RKO (cell line): ENCODE measurements at regions not wholly inside any gene's neighbourhood (a gene's known extent, or its start where the extent isn't known, plus 50 kb on each side); places are given as distances from the start of the nearest gene placed in this dataset.
A peak's percentile ranks its signal among the peaks of the same experiment; 100 is the strongest.

Experiments used
- DNase-seq: peaks from one replicate; pipeline ENCODE4 v3.0.0-alpha.2; 2016; ENCODE audit warnings: low spot score

- DNase-seq: no peak
Measured at GRCh38 chr1:199746666-199747384, 280.7 kb upstream of the NR5A2 start.

GRCh38 chr1:199747984-199748383 lies 279.5 kb upstream of the NR5A2 start:
- no peak for DNase-seq

GRCh38 chr1:199751506-199751905 lies 276.0 kb upstream of the NR5A2 start:
- DNase-seq: no peak

- DNase-seq: no peak
Measured at GRCh38 chr1:199751962-199752687, 275.4 kb upstream of the NR5A2 start.

- DNase-seq: no peak
Measured at GRCh38 chr1:199752688-199753027, 274.9 kb upstream of the NR5A2 start.

GRCh38 chr1:199753513-199753912 lies 274.0 kb upstream of the NR5A2 start:
- DNase-seq: no peak

- DNase-seq: no peak
Measured at GRCh38 chr1:199756066-199756465, 271.4 kb upstream of the NR5A2 start.

- no peak for DNase-seq
Measured at GRCh38 chr1:199758626-199759255, 268.8 kb upstream of the NR5A2 start.

GRCh38 chr1:199759268-199759730 lies 268.2 kb upstream of the NR5A2 start:
- peak; percentile 3 for DNase-seq

GRCh38 chr1:199762572-199762971 lies 264.9 kb upstream of the NR5A2 start:
- DNase-seq: no peak

- DNase-seq: no peak
Measured at GRCh38 chr1:199766218-199766792, 261.2 kb upstream of the NR5A2 start.

GRCh38 chr1:199767700-199768099 lies 259.8 kb upstream of the NR5A2 start:
- no peak for DNase-seq

GRCh38 chr1:199774433-199775089 lies 252.9 kb upstream of the NR5A2 start:
- no peak for DNase-seq

- DNase-seq: no peak
Measured at GRCh38 chr1:199776768-199777497, 250.6 kb upstream of the NR5A2 start.

GRCh38 chr1:199778324-199778955 lies 249.1 kb upstream of the NR5A2 start:
- no peak for DNase-seq

GRCh38 chr1:199780091-199780490 lies 247.4 kb upstream of the NR5A2 start:
- no peak for DNase-seq

- no peak for DNase-seq
Measured at GRCh38 chr1:199780948-199781670, 246.4 kb upstream of the NR5A2 start.

- DNase-seq: no peak
Measured at GRCh38 chr1:199784138-199784895, 243.2 kb upstream of the NR5A2 start.

- DNase-seq: no peak
Measured at GRCh38 chr1:199786695-199787094, 240.8 kb upstream of the NR5A2 start.

- no peak for DNase-seq
Measured at GRCh38 chr1:199789141-199789540, 238.4 kb upstream of the NR5A2 start.
